ENCODE measurements at regions not wholly inside any gene's neighbourhood (a gene's known extent, or its start where the extent isn't known, plus 50 kb on each side); places are given as distances from the start of the nearest gene placed in this dataset.

GRCh38 chr5:2489306-2489705, 262.2 kb downstream of the IRX2 start:
- TF ChIP-seq CTCF (IDR thresholded peaks at IDR 0.05; ENCODE audit: insufficient read depth, low read length, poor library complexity, severe bottlenecking) = no peak
- no peak for TF ChIP-seq EZH2phosphoT487 (conservative IDR thresholded peaks at IDR 0.05; ENCODE audit: low read length)
